GM21528 (cell line): ENCODE measurements at regions not wholly inside any gene's neighbourhood (a gene's known extent, or its start where the extent isn't known, plus 50 kb on each side); places are given as distances from the start of the nearest gene placed in this dataset.
"Not testable (repeated sequence)": the region's sequence is repeated elsewhere in the genome, so short reads cannot be mapped to it uniquely, and the experiment has no call there.

Source experiments
- ATAC-seq: cut with Tn5 transposase; IDR thresholded peaks from one replicate; pipeline ENCODE4 v1.9.1; 2021; ENCODE audit warnings: mild to moderate bottlenecking, moderate library complexity; ENCODE audit not compliant: unreplicated experiment, low FRiP score

DNA sequence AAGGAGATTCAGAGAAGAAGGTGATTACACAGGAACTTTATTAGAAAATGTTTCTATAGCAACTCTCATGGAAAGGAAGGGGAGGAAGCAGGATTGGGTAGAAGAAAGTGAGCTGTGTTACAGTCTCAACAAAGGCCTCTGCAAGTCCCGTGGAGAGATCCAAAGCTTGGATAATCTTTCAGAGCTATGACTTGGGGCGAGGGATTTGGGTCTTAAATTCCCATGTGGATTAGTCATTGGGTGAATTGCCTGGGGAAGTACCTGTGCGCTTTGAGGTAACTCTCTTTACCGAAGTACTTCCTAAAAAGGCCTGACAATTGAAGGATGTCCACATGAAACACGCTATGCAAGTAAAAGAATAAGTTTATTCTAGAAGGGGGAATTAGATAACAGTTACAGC, 133.8 kb upstream of the ANKRD50 start:
- no peak for ATAC-seq

DNA sequence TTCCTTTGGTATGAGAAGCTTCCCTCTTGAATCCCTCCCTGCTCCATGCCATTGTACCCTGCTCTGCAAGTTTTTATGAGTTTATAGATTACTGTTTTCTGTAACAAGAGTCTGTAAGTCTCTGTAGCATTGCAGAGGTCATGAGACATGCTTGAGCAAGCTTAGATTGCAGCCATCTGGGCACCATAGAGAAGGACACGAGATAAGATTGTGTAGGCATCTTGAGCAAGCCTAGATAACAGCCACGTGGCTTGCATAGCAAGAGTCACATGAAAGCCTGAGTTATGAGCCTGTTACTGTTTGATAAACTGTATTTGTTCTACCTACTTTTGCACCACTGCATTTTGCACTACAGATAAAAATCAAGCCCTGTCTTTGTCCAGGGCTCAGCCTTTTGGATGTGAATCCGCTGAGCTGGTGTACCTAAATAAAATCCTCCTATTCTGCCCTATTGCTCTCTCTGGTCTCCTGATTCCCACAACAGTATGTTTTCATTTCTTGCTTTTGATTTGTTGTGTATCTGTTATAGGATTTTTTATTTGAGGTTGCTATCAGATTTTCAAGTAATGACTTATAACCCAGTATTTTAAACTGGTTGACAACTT, 127.4 kb upstream of the ANKRD50 start:
- ATAC-seq, result no peak

DNA sequence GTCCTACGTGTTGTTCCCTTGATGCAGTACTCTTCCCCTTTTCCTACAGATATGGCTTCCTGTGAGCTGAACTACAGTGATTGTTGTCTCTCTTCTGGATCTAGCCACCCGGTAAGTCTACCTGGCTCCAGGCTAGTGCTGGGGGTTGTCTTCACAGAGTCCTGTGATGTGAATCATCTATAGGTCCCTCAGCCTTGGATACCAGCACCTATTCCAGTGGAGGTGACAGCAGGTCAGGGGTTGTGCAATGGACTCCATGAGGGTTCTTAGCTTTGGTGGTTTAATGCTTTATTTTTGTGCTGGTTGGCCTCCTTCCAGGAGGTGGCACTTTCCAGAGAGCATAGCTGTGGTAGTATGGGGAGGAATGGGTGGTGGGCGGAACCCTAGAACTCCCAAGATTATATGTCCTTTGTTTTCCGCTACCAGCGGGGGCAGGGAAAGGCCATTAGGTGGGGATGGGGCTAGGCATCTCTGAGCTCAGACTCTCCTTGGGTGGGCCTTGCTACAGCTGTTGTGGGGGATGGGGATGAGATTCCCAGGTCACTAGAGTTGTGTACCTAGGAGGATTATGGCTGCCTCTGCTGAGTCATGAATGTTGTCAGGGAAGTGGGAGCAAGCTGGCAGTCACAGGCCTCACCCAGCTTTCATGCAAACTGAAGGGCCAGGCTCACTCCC, 121.4 kb upstream of the ANKRD50 start:
- no peak for ATAC-seq

DNA sequence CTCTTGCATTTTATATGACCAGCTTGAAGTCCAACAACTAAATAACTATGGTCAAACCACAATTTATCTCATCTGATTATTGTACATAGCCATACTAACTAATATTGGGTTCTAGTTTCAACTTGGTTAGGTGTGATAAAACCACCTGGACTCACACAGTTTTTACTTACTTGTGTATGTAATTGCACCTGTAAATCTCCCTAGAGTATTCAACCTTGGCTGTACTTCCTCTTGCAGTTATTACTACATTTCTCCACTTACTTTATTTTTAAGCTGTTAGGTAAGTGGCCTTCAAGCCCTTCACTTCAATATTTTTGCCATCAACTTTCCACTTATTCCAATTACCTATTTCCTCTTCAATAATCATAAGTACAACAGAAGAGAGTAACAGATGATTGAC, 115.8 kb upstream of the ANKRD50 start:
- ATAC-seq, result no peak

DNA sequence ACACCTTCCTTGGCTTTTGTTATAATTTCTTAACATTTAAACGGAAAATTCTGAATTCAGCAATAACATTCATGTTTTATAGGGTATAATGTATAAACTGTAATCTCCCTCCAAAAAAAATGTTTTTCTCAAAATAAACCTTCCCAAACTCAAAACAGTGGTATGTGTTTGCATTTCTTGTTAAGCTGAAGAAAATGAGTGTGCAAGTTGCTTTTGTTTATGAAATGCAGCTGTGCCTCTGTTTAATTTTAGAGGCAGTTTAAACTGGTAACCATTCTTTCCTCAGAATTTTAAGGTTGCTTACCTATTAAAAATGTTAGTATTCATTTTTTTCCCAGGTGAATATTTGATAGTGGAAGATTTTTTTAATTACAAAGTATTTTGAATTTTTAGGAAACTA, 105.0 kb upstream of the ANKRD50 start:
- no peak for ATAC-seq

DNA sequence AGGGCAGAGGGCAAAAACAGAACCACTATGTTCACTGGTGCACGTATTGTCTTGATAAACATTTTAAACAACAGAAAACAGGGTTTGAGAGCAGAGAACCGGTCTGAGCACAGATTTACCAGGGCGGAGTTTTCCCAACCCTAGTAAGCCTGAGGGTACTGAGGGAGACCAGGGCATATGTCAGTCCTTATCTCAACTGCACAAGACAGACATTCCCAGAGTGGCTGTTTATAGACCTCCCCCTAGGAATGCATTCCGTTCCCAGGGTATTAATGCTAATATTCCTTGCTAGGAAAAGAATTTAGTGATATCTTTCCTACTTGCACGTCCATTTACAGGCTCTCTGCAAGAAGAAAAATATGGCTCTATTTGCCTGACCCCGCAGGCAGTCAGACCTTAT, 99.7 kb upstream of the ANKRD50 start:
- ATAC-seq, result not testable (repeated sequence)

DNA sequence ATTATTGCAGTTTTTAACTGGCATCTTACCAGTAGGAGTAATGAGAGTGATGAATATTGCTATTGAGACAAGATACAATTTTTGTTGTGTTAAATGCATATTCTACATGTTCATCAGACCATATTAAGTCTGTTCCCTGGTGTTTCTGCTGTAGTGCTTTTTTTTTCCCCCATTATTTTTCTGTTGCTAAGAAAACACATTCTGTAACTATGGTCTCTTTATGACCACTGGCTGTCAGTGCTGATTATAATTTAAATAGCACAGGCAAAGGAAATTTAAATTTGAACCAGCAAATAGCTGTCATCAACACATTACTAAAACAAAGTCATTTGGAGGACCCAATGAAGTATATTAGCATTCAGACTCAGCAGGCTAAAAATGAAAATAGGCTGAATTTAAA, 98.3 kb upstream of the ANKRD50 start:
- ATAC-seq, result no peak

DNA sequence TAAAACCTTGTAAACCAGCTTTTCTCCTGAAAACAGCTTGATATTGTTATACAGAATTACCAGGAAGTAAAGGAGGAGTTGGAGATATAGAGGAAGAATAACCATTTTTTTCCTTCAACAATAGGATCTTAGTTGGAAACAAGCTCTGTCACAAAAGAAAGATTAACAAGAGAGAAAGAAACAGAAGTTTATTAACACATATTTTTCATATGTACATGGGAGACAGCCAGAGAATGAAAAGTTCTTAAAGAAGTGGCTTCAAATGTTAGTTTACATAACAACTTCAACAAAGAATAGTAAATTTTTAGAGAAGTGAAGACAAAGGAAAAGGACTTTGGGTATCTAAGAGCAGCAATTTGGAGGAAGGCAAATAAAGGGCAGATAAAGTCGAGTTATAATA, 94.9 kb upstream of the ANKRD50 start:
- ATAC-seq, result no peak

DNA sequence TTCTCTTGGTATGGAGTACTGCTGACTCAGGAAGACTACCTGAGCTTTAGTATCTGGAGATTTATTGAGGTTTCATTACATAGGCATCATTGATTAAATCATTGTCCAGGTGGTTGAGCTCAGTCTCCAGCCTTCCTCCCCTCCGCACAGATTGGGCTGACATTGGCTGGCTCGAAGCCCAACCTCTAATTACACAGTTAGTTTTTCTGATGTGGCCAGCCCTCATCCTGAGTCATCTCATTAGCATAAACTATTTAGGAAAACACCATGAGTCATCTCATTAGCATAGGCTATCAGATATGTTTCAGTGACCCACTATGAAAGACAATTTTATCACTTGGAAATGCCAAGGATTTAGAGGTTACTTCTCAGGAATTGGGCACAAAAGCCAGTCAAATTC, 93.9 kb upstream of the ANKRD50 start:
- ATAC-seq, result no peak

DNA sequence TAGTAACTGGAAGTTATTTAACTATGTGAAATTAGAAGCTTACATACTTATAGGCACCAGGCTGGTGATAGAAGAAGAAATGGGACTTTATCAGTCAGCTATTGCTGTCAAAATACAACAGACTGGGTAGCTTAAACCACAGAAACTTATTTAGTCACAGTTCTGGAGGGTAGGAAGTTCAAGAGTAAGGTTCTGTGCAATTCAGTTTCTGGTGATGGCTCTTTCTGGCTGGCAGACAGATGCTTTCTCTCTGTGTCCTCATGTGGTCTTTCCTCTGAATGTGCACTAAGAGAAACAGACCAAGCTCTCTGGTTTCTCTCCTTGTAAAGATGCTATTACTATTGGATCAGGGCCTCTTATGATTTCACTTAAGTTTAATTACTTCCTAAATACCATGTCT, 92.1 kb upstream of the ANKRD50 start:
- ATAC-seq, result peak; percentile 70

DNA sequence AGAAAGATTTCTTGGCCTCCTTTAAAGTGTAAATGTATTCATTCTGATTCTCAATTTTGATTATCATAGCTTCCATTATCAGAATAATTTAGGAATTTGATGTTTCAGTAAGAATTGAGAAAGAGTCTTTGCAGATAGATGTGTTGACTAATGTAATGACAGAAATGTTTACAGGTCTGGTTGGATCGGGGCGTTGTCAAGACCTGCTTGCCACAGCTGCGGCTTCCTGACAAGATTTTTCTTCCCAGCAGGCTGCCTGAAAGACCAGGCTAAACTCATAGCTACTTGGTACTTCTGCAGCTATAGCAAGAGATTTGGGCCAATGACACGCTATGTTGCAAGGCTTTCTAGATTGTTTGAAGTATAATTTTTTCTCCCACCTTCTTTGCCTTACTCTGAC, 91.5 kb upstream of the ANKRD50 start:
- peak; percentile 16 for ATAC-seq

DNA sequence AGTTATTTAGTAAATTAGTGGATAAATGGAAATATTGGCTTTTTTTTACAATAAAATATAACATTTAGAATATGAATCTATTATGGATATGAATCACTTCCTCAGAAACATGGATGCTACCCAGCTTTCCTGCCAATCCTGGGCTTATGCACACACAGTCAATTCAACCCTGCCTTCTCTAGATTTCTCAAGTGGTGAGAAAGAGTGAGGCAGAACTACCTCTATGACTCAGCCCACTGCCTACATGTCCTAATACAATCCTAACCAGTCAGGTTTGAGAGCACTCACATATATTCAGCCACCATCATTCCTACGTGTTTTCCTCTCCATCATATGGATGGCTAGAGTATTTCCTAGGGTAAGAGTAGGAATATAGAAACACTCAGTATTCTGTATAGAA, 91.1 kb upstream of the ANKRD50 start:
- ATAC-seq, result no peak

DNA sequence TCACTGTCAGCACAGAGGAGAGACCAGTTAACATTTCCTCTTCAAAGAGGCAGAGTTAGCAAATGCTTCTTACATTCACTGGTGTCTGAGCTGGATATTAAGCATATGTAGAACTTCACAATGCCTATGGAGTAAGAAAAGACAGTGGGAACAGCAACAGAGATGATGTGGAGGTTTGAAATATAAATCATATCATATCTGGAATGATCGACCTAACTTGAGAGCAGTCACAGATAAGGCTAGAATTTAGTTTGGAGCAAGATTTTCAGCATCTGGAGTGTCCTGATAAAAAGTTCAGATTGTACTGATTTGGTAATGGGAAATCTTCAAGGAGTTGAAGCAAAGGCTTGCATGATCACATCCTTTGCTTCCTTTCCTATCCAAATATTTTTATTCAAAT, 90.5 kb upstream of the ANKRD50 start:
- no peak for ATAC-seq

DNA sequence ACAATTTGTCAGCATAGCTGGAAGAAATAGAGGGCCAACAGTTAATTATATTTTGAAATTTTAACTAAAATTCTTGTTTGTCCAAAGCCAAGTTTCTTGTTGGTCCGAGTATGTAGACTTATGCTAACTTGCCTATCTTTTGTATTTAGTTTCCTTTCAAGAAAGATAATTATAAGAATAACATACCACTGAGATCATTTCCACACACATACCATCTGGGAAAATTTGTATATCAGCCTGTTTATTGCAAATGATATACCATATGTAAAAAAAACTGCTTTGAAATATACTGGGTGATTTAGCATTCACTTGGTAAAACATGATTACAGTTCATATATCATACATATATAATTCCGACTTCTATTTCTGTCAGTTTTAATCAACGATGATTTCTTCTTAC, 84.7 kb upstream of the ANKRD50 start:
- no peak for ATAC-seq

DNA sequence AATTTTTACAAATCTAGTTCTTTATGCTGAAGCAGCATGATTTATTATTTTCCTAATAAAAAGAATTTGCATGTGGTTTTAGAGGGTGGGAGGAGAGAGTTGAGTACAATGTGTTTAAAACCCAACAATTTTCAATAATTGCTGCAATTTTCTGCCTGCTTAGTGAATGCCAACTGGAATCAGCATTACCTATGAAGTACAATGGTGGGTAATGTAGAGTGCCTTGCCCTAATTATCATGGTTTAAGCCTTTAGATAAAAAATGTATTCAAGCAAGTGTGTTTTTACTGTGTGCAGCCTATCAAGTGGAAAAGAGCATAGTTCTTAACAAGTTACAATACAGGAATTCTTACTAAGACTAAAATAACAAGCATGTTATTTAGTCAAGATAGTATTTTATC, 77.9 kb upstream of the ANKRD50 start:
- ATAC-seq, result no peak

DNA sequence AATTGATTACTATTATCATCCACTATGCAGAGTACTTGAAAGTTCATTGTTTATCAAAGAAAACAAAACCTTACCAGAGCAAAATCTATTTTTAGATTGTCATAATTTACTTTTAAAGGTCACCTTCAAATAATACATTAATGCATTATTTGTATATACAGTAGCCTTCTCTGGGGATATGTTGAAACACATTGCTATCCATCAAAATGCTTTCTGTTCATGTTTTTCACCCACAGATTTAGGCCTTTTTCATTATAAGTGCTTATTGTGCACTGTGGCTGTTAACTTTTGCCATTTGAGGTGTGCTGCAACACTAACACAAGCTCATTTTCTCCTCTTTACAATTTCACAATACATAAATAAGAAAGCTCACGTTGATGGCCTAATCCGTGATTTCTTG, 74.1 kb upstream of the ANKRD50 start:
- ATAC-seq, result no peak

DNA sequence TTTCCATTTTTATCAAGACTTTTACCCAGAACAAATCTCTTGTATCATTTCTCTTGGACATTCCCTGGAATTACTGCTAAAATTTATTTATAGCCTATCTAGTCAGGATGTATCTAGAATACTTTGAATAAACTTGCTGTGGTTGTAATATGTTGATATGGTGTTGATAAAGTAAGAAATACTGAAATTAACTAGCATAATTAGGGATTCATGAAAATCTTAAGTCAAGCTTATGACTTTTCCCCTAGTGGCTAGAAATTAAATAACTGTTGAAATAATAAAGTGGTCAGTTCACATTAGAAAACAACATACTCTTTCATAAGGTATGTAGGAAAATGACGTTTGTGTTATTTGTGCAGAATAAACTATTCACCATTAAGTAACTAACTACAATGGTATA, 73.1 kb upstream of the ANKRD50 start:
- ATAC-seq, result no peak

DNA sequence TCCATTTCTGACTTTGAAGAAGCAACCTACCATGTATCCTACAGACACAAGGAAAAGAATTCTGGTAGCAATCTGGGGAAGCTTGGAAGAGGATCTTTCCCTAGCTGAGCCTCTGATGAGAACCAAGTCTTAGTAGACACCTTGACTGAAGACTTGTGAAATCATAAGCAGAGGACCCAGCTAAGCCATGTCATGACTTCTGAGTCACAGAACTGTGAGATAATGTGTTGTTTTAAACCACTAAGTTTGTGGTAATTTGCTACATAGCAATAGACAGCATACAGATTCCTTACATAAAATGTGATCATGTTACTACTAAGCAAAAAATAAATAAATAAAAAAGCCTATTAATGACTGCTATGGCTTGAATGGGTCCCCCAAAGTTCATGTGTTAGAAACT, 71.3 kb upstream of the ANKRD50 start:
- no peak for ATAC-seq

DNA sequence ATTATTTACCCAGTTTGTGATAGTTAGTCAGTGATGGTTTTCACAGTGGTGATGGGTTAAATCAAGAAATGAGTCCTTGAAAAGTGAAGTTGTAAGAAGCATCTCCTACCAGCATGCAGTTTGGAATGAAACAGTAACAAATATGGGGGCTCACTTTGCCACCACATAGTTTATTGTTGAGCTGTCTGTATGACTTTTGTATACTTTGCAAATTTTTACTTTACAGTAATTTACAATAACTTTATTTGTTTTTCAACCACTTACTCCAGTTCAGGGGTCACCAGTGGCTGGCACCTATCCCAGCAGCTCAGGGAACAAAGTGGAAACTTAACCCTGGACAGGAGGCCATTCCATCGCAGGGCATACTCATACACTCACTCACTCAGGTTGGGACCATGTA, 64.5 kb upstream of the ANKRD50 start:
- ATAC-seq, result no peak

DNA sequence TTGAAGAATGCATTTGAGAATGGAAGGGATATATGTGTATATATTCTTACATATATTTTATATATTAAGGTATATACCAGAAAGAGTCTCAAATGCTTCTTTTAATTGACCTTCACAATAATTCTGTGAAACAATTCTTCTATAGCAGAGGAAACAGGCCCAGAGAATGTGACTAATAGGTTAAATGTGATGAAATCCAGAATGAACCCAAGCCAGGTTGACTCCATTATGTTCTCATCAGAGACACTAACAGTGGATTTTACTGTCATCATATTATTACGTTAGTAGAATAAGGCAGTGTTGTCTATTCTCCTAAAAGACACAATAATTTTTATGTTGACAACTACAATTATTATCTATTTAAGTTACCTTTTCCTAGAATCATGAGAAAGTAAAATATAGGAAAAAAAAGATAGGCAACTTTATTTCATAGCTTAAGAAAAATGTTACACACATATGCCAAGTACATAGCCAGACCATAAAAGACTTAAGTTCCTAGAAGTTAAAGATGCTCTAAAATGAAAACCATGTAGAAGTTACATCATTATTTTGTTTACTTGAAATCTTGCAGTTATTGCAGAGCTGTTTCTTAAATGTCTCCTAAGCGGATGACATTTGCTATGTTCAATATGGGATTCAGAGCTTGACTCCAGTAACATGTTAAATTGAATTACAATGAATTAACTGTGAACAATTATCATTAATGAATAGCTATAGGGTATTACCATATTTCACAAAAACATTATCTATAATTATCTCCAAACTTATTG, 56.2 kb upstream of the ANKRD50 start:
- ATAC-seq, result no peak

DNA sequence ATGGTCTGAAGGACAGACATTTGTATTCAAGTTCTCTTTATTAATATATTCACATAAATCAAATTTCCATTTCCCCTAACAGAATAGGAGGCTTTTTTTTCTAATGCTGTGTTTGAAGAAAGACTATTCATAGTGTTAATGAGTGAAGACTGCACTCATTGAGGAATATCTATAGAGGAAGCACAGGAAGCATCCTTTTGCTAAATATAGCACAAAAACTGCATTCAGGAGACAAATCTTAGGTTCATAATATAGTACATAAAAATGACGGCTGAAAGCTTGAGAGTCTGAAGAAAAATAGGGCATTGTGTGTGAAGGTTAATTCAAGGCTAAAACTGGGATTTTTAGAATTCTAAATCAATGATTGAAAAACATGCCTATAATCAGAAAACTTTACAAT, 50.4 kb upstream of the ANKRD50 start:
- no peak for ATAC-seq
